Left lung (tissue), 4 donors: ENCODE measurements at regions not wholly inside any gene's neighbourhood (a gene's known extent, or its start where the extent isn't known, plus 50 kb on each side); places are given as distances from the start of the nearest gene placed in this dataset.

Source experiments
- ATAC-seq: fragments of 200-7000 bp; cut with Tn5 transposase; one replicate; pipeline ENCODE4 v1.9.1; 2020; ENCODE audit warnings: moderate library complexity
- DNase-seq, 4 donors: peaks; one replicate each; pipeline ENCODE4 v3.0.0-alpha.2; 2013 to 2020
- H3K27ac ChIP-seq, 2 donors: fragments of 200-600 bp; sonication (generic) in 1 of 2; one replicate each; pipeline versions ENCODE4 v1.5.0 to v1.8.0; 2020 to 2021
- H3K27me3 ChIP-seq, 2 donors: fragments of 200-600 bp; sonication (generic) in 1 of 2; one replicate each; pipeline versions ENCODE4 v1.5.0 to v1.8.0; 2020 to 2021
- H3K36me3 ChIP-seq, 2 donors: fragments of 200-600 bp; sonication (generic) in 1 of 2; one replicate each; pipeline versions ENCODE4 v1.5.0 to v1.8.0; 2020 to 2021
- H3K4me1 ChIP-seq, 2 donors: fragments of 200-600 bp; one replicate each; pipeline ENCODE4 v1.8.0; 2021
- H3K4me3 ChIP-seq, 2 donors: fragments of 200-600 bp; sonication (generic) in 1 of 2; one replicate each; pipeline versions ENCODE4 v1.5.0 to v1.8.0; 2020 to 2021; ENCODE audit warnings: mild to moderate bottlenecking in 1 of 2
- H3K9me3 ChIP-seq, 2 donors: fragments of 200-600 bp; sonication (generic) in 1 of 2; one replicate each; pipeline versions ENCODE4 v1.5.0 to v1.8.0; 2020 to 2021
- CTCF ChIP-seq, 2 donors: fragments of 200-600 bp; sonication (generic) in 1 of 2; IDR thresholded peaks; one replicate each; pipeline versions ENCODE4 v1.5.0 to v1.8.0; 2021; ENCODE audit warnings: antibody characterized with exemption in 2 of 2
- intact Hi-C, 2 donors: fragments of 100-400 bp; cut with DNase I; formaldehyde crosslinking; loops; one replicate each; pipeline versions ENCODE4 v1.11.2 to v1.14.2; 2022
- donor health status: DM: no; HTN: yes; CAD: no.
- donor health status: DM: no; HTN: no; CAD: no.

- no peak overlapping the region for H3K27ac ChIP-seq
- intact Hi-C loops: no loop called here
- peak in 1 of 4 donors; percentile 47 for DNase-seq
- H3K27me3 ChIP-seq: no peaks in the 10 kb centered on the region
- no peaks in the 10 kb centered on the region for H3K4me1 ChIP-seq
- no peak for TF ChIP-seq CTCF (IDR thresholded peaks at IDR 0.05)
- no peak overlapping the region for H3K4me3 ChIP-seq
- ATAC-seq: no peak
- no peaks in the 10 kb centered on the region for H3K36me3 ChIP-seq
- H3K9me3 ChIP-seq: no peaks in the 10 kb centered on the region
Observed at GRCh38 chr5:99955006-99955405, 580.2 kb upstream of the FAM174A start.

GRCh38 chr5:99949969-99950524, 585.1 kb upstream of the FAM174A start:
- TF ChIP-seq CTCF (IDR thresholded peaks at IDR 0.05): no peak
- no peaks in the 10 kb centered on the region for H3K9me3 ChIP-seq
- H3K4me1 ChIP-seq: no peaks in the 10 kb centered on the region
- intact Hi-C loops: no loop called here
- no peaks in the 10 kb centered on the region for H3K27me3 ChIP-seq
- ATAC-seq: no peak
- peak in 1 of 4 donors; percentile 67 for DNase-seq
- H3K4me3 ChIP-seq: no peak overlapping the region
- no peak overlapping the region for H3K27ac ChIP-seq
- H3K36me3 ChIP-seq: no peaks in the 10 kb centered on the region

DNA sequence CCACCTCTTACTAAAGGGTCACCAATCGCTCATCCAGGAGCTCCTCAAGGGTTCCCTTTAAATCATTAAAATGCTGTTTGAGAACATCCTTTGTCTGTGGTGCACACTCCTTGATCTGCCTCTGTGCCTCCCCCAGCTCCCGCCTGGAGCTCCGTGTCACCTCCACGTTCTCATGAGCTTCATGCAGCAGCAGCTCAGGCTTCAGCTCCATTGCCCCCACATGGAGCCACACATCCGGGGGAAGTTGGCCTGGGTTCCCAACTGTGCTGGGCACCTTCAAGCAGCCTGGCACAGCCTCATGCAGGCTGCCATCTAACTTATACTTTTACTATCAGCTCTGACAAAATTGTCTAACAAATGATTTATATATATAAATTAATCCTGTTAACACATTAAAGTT, 585.8 kb upstream of the FAM174A start:
- DNase-seq: peak in 1 of 4 donors; percentile 31
- no peaks in the 10 kb centered on the region for H3K4me1 ChIP-seq
- no peaks in the 10 kb centered on the region for H3K9me3 ChIP-seq
- no peak for TF ChIP-seq CTCF (IDR thresholded peaks at IDR 0.05)
- no peak for ATAC-seq
- H3K27me3 ChIP-seq: no peaks in the 10 kb centered on the region
- H3K27ac ChIP-seq: no peak overlapping the region
- H3K4me3 ChIP-seq: no peak overlapping the region
- intact Hi-C loops: no loop called here
- no peaks in the 10 kb centered on the region for H3K36me3 ChIP-seq

- intact Hi-C loops: no loop called here
- H3K27ac ChIP-seq: no peak overlapping the region
Observed at GRCh38 chr5:99948850-99949249, 586.3 kb upstream of the FAM174A start.

More at GRCh38 chr5:99948850-99949249, 586.3 kb upstream of the FAM174A start:
- Histone ChIP-seq H3K27me3 (no peaks in the 10 kb centered on the region), H3K36me3 (no peaks in the 10 kb centered on the region), H3K9me3 (no peaks in the 10 kb centered on the region), H3K4me1 (no peaks in the 10 kb centered on the region), H3K4me3 (no peak overlapping the region)
- ATAC-seq: no peak
- no peak for DNase-seq
- no peak for TF ChIP-seq CTCF (IDR thresholded peaks at IDR 0.05)
